ENCODE measurements at regions not wholly inside any gene's neighbourhood (a gene's known extent, or its start where the extent isn't known, plus 50 kb on each side); places are given as distances from the start of the nearest gene placed in this dataset.

DNA sequence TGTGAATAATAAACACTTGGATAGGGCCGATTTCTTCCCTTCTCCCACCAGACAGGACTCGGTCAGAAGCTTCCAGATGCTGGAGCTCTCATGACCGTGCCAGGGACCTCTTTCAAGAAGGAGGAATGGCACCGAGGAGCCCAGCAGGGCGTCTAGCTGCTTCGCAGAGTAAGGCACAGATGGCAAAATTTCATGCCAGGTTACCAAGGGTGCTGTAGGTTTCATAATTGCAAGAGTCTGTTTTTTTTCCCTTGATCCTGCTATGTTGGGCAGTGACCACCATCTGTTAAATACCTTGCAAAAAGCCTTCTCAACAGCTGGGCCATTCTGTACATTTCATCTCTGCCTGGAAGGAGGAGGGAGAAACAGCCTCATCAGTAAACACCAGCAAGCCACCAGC is 111.8 kb downstream of the EDN3 start:
- no peak overlapping the region for H3K4me3 ChIP-seq (ENCODE audit: low read depth, low read length)
- H3K27me3 ChIP-seq (ENCODE audit: control insufficient read depth, insufficient read depth, low read length), result peaks cover 4% of the 10 kb centered on the region
- WGBS (ENCODE audit: insufficient coverage), result 60% methylated on average over 6 of the region's 6 CpGs
- peak in 1 of 6 donors; percentile 76 for DNase-seq (ENCODE audit: low read depth in 4 of 6, low spot score in 6 of 6)
- H3K36me3 ChIP-seq (ENCODE audit: control insufficient read depth, insufficient read depth, low read length), result no peaks in the 10 kb centered on the region
- H3K4me1 ChIP-seq (ENCODE audit: control insufficient read depth, insufficient read depth, low read length), result no peaks in the 10 kb centered on the region
- no peak overlapping the region for H3K27ac ChIP-seq (ENCODE audit: low read depth, low read length)
- no peaks in the 10 kb centered on the region for H3K9me3 ChIP-seq (ENCODE audit: control insufficient read depth, insufficient read depth, low read length)

DNA sequence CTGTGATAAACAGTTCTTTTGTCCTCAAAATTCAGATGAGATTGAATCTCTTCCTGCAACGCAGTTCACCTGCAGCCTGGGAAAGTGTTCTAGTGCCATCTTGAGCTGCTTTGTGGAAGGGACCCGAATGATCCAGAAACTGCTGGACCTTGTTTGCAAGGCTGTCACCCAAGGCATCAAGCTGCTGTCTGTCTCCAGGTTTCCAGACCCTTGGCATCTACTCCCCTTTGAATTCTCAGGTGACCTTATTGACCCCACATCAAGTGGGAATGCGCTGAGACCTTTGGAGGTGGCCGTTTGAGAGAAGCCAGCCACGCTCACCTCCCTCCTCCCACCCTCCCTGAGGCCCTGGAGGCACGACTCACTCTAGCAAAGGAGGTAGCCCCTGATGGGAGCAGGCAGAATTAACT is 112.5 kb downstream of the EDN3 start:
- H3K27ac ChIP-seq (ENCODE audit: low read depth, low read length), result no peak overlapping the region
- H3K27me3 ChIP-seq (ENCODE audit: control insufficient read depth, insufficient read depth, low read length), result peaks cover 2% of the 10 kb centered on the region
- peak in 3 of 6 donors; percentile 43 to 91 (median 55) for DNase-seq (ENCODE audit: low read depth in 4 of 6, low spot score in 6 of 6)
- no peaks in the 10 kb centered on the region for H3K36me3 ChIP-seq (ENCODE audit: control insufficient read depth, insufficient read depth, low read length)
- H3K4me3 ChIP-seq (ENCODE audit: low read depth, low read length), result no peak overlapping the region
- WGBS (ENCODE audit: insufficient coverage), result 28% methylated on average over 2 of the region's 6 CpGs
- H3K9me3 ChIP-seq (ENCODE audit: control insufficient read depth, insufficient read depth, low read length), result no peaks in the 10 kb centered on the region
- H3K4me1 ChIP-seq (ENCODE audit: control insufficient read depth, insufficient read depth, low read length), result no peaks in the 10 kb centered on the region

- Histone ChIP-seq H3K9me3 (ENCODE audit: control insufficient read depth, insufficient read depth, low read length) (no peaks in the 10 kb centered on the region), H3K27me3 (ENCODE audit: control insufficient read depth, insufficient read depth, low read length) (peaks cover 1% of the 10 kb centered on the region), H3K27ac (ENCODE audit: low read depth, low read length) (no peak overlapping the region), H3K4me1 (ENCODE audit: control insufficient read depth, insufficient read depth, low read length) (no peaks in the 10 kb centered on the region), H3K36me3 (ENCODE audit: control insufficient read depth, insufficient read depth, low read length) (no peaks in the 10 kb centered on the region), H3K4me3 (ENCODE audit: low read depth, low read length) (no peak overlapping the region)
- 71% methylated on average over 5 of the region's 6 CpGs for WGBS (ENCODE audit: insufficient coverage)
- DNase-seq (ENCODE audit: low read depth in 4 of 6, low spot score in 6 of 6), result no peak
These were observed 113.0 kb downstream of the EDN3 start for GRCh38 chr20:59413326-59413865.

DNA sequence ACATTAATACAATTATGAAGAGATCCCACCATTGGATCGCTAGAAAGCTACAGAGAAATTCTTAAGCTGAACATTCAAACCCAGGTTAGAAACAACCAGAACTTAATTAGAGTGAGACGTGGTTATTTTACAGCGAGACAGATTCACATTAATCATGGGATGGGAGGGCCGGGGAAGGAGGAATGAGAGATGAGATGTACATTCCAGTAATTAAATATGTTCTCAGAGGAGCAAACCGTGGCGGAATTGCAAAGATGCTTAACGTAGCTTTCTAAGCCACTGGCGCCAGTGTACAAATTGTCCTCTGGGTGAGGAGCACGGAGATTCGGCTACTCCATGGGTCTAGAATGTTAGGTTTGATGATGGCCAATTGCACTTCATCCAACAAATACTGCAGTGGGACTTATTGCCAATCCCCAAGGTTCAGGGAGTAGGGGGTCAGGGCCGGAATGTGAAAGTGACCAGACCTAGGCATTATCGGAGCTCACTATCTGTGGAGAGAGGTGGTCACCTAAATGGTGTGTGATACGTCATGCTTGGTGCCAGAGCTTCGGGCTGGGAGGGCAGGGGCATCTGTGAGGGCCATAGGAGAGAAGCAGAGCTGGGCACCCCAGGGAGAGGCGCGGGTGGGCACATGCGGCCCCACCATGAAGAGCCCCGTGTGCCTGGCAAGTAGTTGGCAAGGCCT is 114.7 kb downstream of the EDN3 start:
- no peak overlapping the region for H3K4me3 ChIP-seq (ENCODE audit: low read depth, low read length)
- peaks cover 2% of the 10 kb centered on the region for H3K27me3 ChIP-seq (ENCODE audit: control insufficient read depth, insufficient read depth, low read length)
- WGBS (ENCODE audit: insufficient coverage), result 86% methylated on average over 15 of the region's 18 CpGs
- peak in 1 of 6 donors; percentile 57 for DNase-seq (ENCODE audit: low read depth in 4 of 6, low spot score in 6 of 6)
- H3K4me1 ChIP-seq (ENCODE audit: control insufficient read depth, insufficient read depth, low read length), result no peaks in the 10 kb centered on the region
- no peaks in the 10 kb centered on the region for H3K9me3 ChIP-seq (ENCODE audit: control insufficient read depth, insufficient read depth, low read length)
- H3K36me3 ChIP-seq (ENCODE audit: control insufficient read depth, insufficient read depth, low read length), result no peaks in the 10 kb centered on the region
- H3K27ac ChIP-seq (ENCODE audit: low read depth, low read length), result no peak overlapping the region

GRCh38 chr20:59416916-59417315 is 116.5 kb downstream of the EDN3 start:
- no peak overlapping the region for H3K27ac ChIP-seq (ENCODE audit: low read depth, low read length)
- no peaks in the 10 kb centered on the region for H3K36me3 ChIP-seq (ENCODE audit: control insufficient read depth, insufficient read depth, low read length)
- DNase-seq (ENCODE audit: low read depth in 4 of 6, low spot score in 6 of 6), result no peak
- H3K4me1 ChIP-seq (ENCODE audit: control insufficient read depth, insufficient read depth, low read length), result no peaks in the 10 kb centered on the region
- no peak overlapping the region for H3K4me3 ChIP-seq (ENCODE audit: low read depth, low read length)
- H3K9me3 ChIP-seq (ENCODE audit: control insufficient read depth, insufficient read depth, low read length), result no peaks in the 10 kb centered on the region
- peaks cover 2% of the 10 kb centered on the region for H3K27me3 ChIP-seq (ENCODE audit: control insufficient read depth, insufficient read depth, low read length)
- WGBS (ENCODE audit: insufficient coverage), result no CpG with 5 or more reads among the region's 5 CpGs

DNA sequence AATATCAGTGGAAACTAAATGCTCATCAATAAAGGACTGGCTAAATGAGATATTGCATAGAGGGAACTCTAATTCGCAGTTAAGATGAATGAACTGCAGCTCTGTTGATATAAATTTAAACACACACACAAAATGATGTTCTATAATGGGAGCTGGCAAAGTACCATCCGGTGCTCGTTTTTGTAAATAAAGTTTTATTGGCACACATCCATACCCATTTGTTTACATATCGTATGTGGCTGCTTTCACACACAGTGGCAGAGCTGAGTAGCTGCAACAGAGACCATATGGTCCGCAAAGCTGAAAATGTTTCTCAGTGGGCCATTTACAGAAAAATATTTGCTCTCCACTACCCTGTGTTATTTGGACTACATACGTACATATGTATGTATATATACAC is 120.7 kb downstream of the EDN3 start:
- no CpG with 5 or more reads among the region's 6 CpGs for WGBS (ENCODE audit: insufficient coverage)
- no peak overlapping the region for H3K4me3 ChIP-seq (ENCODE audit: low read depth, low read length)
- H3K4me1 ChIP-seq (ENCODE audit: control insufficient read depth, insufficient read depth, low read length), result no peaks in the 10 kb centered on the region
- H3K27ac ChIP-seq (ENCODE audit: low read depth, low read length), result no peak overlapping the region
- H3K36me3 ChIP-seq (ENCODE audit: control insufficient read depth, insufficient read depth, low read length), result no peaks in the 10 kb centered on the region
- H3K27me3 ChIP-seq (ENCODE audit: control insufficient read depth, insufficient read depth, low read length), result peaks cover 2% of the 10 kb centered on the region
- DNase-seq (ENCODE audit: low read depth in 4 of 6, low spot score in 6 of 6), result peak in 1 of 6 donors; percentile 60
- H3K9me3 ChIP-seq (ENCODE audit: control insufficient read depth, insufficient read depth, low read length), result no peaks in the 10 kb centered on the region

GRCh38 chr20:59421920-59422637 is 121.7 kb downstream of the EDN3 start:
- WGBS (ENCODE audit: insufficient coverage), result 73% methylated on average over 5 of the region's 13 CpGs
- Histone ChIP-seq H3K27me3 (ENCODE audit: control insufficient read depth, insufficient read depth, low read length) (peaks cover 2% of the 10 kb centered on the region), H3K4me3 (ENCODE audit: low read depth, low read length) (no peak overlapping the region), H3K9me3 (ENCODE audit: control insufficient read depth, insufficient read depth, low read length) (no peaks in the 10 kb centered on the region), H3K4me1 (ENCODE audit: control insufficient read depth, insufficient read depth, low read length) (no peaks in the 10 kb centered on the region), H3K27ac (ENCODE audit: low read depth, low read length) (no peak overlapping the region), H3K36me3 (ENCODE audit: control insufficient read depth, insufficient read depth, low read length) (no peaks in the 10 kb centered on the region)
- no peak for DNase-seq (ENCODE audit: low read depth in 4 of 6, low spot score in 6 of 6)

DNA sequence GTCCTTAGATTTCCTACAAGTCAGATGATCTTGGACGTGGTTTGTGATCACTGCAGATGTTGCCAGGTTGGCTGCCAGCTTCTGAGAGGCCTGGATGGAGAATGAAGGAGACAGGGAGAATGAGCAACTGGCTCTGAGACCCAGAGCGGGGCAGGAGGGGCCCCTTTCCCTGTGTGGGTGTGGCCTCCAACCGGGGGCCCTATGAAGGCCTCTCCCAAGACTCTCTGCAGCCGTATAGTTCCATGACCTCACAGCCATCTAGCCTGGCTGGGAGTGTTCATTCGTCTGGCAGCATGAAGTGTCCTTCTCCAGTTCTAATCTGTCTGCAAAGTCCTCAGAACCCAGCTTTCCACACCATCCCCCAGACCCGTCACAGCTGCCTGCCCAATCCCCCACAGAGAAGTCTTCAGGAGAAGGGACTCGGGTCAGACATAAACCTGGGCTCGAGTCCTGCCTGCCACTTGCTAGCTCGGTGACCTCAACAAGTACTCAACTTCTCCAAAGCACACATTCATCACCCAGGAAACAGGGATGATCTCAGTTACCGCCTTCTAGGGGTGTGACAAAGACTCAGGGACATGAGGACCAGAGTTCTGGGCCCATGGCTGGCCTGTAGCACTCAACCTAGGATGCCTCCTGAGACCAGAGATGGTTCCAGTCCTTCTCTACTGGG is 122.6 kb downstream of the EDN3 start:
- peaks cover 2% of the 10 kb centered on the region for H3K27me3 ChIP-seq (ENCODE audit: control insufficient read depth, insufficient read depth, low read length)
- no peaks in the 10 kb centered on the region for H3K36me3 ChIP-seq (ENCODE audit: control insufficient read depth, insufficient read depth, low read length)
- no peak for DNase-seq (ENCODE audit: low read depth in 4 of 6, low spot score in 6 of 6)
- no peaks in the 10 kb centered on the region for H3K9me3 ChIP-seq (ENCODE audit: control insufficient read depth, insufficient read depth, low read length)
- no peak overlapping the region for H3K27ac ChIP-seq (ENCODE audit: low read depth, low read length)
- H3K4me1 ChIP-seq (ENCODE audit: control insufficient read depth, insufficient read depth, low read length), result no peaks in the 10 kb centered on the region
- 76% methylated on average over 10 of the region's 10 CpGs for WGBS (ENCODE audit: insufficient coverage)
- H3K4me3 ChIP-seq (ENCODE audit: low read depth, low read length), result no peak overlapping the region

GRCh38 chr20:59424976-59425375 is 124.6 kb downstream of the EDN3 start:
- Histone ChIP-seq H3K4me1 (ENCODE audit: control insufficient read depth, insufficient read depth, low read length) (no peaks in the 10 kb centered on the region), H3K27ac (ENCODE audit: low read depth, low read length) (no peak overlapping the region), H3K36me3 (ENCODE audit: control insufficient read depth, insufficient read depth, low read length) (no peaks in the 10 kb centered on the region), H3K4me3 (ENCODE audit: low read depth, low read length) (no peak overlapping the region), H3K27me3 (ENCODE audit: control insufficient read depth, insufficient read depth, low read length) (no peaks in the 10 kb centered on the region), H3K9me3 (ENCODE audit: control insufficient read depth, insufficient read depth, low read length) (no peaks in the 10 kb centered on the region)
- WGBS (ENCODE audit: insufficient coverage), result 94% methylated on average over 9 of the region's 13 CpGs
- DNase-seq (ENCODE audit: low read depth in 4 of 6, low spot score in 6 of 6), result no peak

Measured in spinal cord (tissue), 9 donors.